H9 (cell line): ENCODE measurements at regions not wholly inside any gene's neighbourhood (a gene's known extent, or its start where the extent isn't known, plus 50 kb on each side); places are given as distances from the start of the nearest gene placed in this dataset.

Experiments used
- DNase-seq: peaks from one replicate; pipeline ENCODE4 v3.0.0-alpha.2; 2017
- H2AFZ ChIP-seq: one replicate; pipeline ENCODE4 v1.6.1; 2013; ENCODE audit warnings: mild to moderate bottlenecking, low read length, control low read depth, moderate library complexity
- H2AK5ac ChIP-seq: 2 replicates; pipeline ENCODE4 v1.6.1; 2013; ENCODE audit warnings: low read length, control low read depth, mixed read lengths; ENCODE audit not compliant: insufficient read length
- H2BK120ac ChIP-seq: one replicate; pipeline ENCODE4 v1.6.1; 2013; ENCODE audit warnings: low read depth, mild to moderate bottlenecking, low read length, control low read depth, inconsistent platforms; ENCODE audit not compliant: poor library complexity, severe bottlenecking
- H2BK12ac ChIP-seq: 2 replicates; pipeline ENCODE4 v1.6.1; 2013; ENCODE audit warnings: low read length, control low read depth, mixed read lengths, low read depth; ENCODE audit not compliant: insufficient read length
- H2BK15ac ChIP-seq: 2 replicates; pipeline ENCODE4 v1.6.1; 2013; ENCODE audit warnings: low read depth, low read length, control low read depth
- H2BK20ac ChIP-seq: one replicate; pipeline ENCODE4 v1.6.1; 2013; ENCODE audit warnings: low read depth, mild to moderate bottlenecking, low read length, control low read depth, inconsistent platforms; ENCODE audit not compliant: poor library complexity, severe bottlenecking
- H2BK5ac ChIP-seq: 2 replicates; pipeline ENCODE4 v1.6.1; 2013; ENCODE audit warnings: low read length, control low read depth, mixed read lengths; ENCODE audit not compliant: insufficient read length
- H3K14ac ChIP-seq: 2 replicates; pipeline ENCODE4 v1.6.1; 2013; ENCODE audit warnings: low read length, control low read depth; ENCODE audit not compliant: insufficient read depth
- H3K18ac ChIP-seq: 2 replicates; pipeline ENCODE4 v1.6.1; 2013; ENCODE audit warnings: low read depth, mild to moderate bottlenecking, mixed read lengths, low read length, control low read depth; ENCODE audit not compliant: insufficient read length
- H3K23ac ChIP-seq: 2 replicates; pipeline ENCODE4 v1.6.1; 2013; ENCODE audit warnings: low read length, control low read depth, mixed read lengths, low read depth; ENCODE audit not compliant: insufficient read length
- H3K23me2 ChIP-seq: 2 replicates; pipeline ENCODE4 v1.6.1; 2013; ENCODE audit warnings: low read depth, mild to moderate bottlenecking, mixed read lengths, low read length, control low read depth; ENCODE audit not compliant: insufficient read length, poor library complexity, severe bottlenecking
- H3K27ac ChIP-seq: 2 replicates; pipeline ENCODE4 v1.5.1; 2013; ENCODE audit warnings: low read length, control low read depth, mixed read lengths, low read depth; ENCODE audit not compliant: insufficient read length
- H3K27me3 ChIP-seq: 2 replicates; pipeline ENCODE4 v1.6.1; 2013; ENCODE audit warnings: low read length, control low read depth, inconsistent platforms; ENCODE audit not compliant: insufficient read depth
- H3K4ac ChIP-seq: 2 replicates; pipeline ENCODE4 v1.6.1; 2013; ENCODE audit warnings: low read depth, mild to moderate bottlenecking, control low read depth, inconsistent platforms, low read length, moderate library complexity
- H3K4me1 ChIP-seq: 2 replicates; pipeline ENCODE4 v1.6.1; 2013; ENCODE audit warnings: low read length, control low read depth, inconsistent platforms; ENCODE audit not compliant: insufficient read depth
- H3K4me2 ChIP-seq: 2 replicates; pipeline ENCODE4 v1.6.1; 2013; ENCODE audit warnings: low read length, control low read depth, mixed read lengths; ENCODE audit not compliant: insufficient read length, insufficient read depth
- H3K56ac ChIP-seq: 2 replicates; pipeline ENCODE4 v1.6.1; 2013; ENCODE audit warnings: low read depth, mild to moderate bottlenecking, mixed read lengths, low read length, control low read depth; ENCODE audit not compliant: insufficient read length
- H3K79me1 ChIP-seq: 2 replicates; pipeline ENCODE4 v1.6.1; 2013; ENCODE audit warnings: low read depth, mild to moderate bottlenecking, moderate library complexity, low read length, control low read depth, inconsistent platforms; ENCODE audit not compliant: insufficient read depth, poor library complexity, severe bottlenecking
- H3K79me2 ChIP-seq: 2 replicates; pipeline ENCODE4 v1.6.1; 2013; ENCODE audit warnings: low read length, control low read depth, inconsistent platforms; ENCODE audit not compliant: insufficient read depth
- H3K9ac ChIP-seq: 2 replicates; pipeline ENCODE4 v1.6.1; 2013; ENCODE audit warnings: low read length, control low read depth, mixed read lengths; ENCODE audit not compliant: insufficient read length; ENCODE audit errors: extremely low read depth
- H3K9me3 ChIP-seq: one replicate; pipeline ENCODE4 v1.6.1; 2013; ENCODE audit warnings: low read depth, low read length, inconsistent platforms; ENCODE audit not compliant: control insufficient read depth
- H3T11ph ChIP-seq: one replicate; pipeline ENCODE4 v1.6.1; 2013; ENCODE audit warnings: mild to moderate bottlenecking, low read length, control low read depth, inconsistent platforms
- H4K20me1 ChIP-seq: one replicate; pipeline ENCODE4 v1.6.1; 2013; ENCODE audit not compliant: control insufficient read depth, insufficient read length, insufficient read depth
- H4K5ac ChIP-seq: 2 replicates; pipeline ENCODE4 v1.6.1; 2013; ENCODE audit warnings: low read depth, mild to moderate bottlenecking, mixed read lengths, low read length, control low read depth; ENCODE audit not compliant: insufficient read length
- H4K8ac ChIP-seq: replicated peaks from 2 replicates; pipeline ENCODE4 v1.6.1; 2013; ENCODE audit warnings: low read length, control low read depth, mixed read lengths, low read depth; ENCODE audit not compliant: insufficient read length
- H4K91ac ChIP-seq: 2 replicates; pipeline ENCODE4 v1.6.1; 2013; ENCODE audit warnings: low read depth, mild to moderate bottlenecking, moderate library complexity, mixed read lengths, low read length, control low read depth; ENCODE audit not compliant: insufficient read length
- H3K27ac Mint-ChIP-seq, 3 experiments: 2 replicates in 2 of 3; 3 replicates in 1 of 3; pipeline ENCODE4 v1.8.0; 2020 to 2021; ENCODE audit warnings: mixed read lengths in 3 of 3, mild to moderate bottlenecking in 1 of 3, moderate library complexity in 1 of 3
- H3K27me3 Mint-ChIP-seq: 2 replicates; pipeline ENCODE4 v1.8.0; 2021; ENCODE audit warnings: low read depth, mild to moderate bottlenecking, moderate library complexity, mixed read lengths
- H3K36me3 Mint-ChIP-seq, 3 experiments: 2 replicates in 2 of 3; 3 replicates in 1 of 3; pipeline ENCODE4 v1.8.0; 2020 to 2021; ENCODE audit warnings: low read depth in 3 of 3, mixed read lengths in 3 of 3; ENCODE audit not compliant: insufficient read depth in 1 of 3
- H3K4me1 Mint-ChIP-seq, 2 experiments: 2 replicates each; pipeline ENCODE4 v1.8.0; 2020; ENCODE audit warnings: mixed read lengths in 2 of 2
- H3K4me3 Mint-ChIP-seq, 2 experiments: 2 replicates in 1 of 2; 3 replicates in 1 of 2; pipeline ENCODE4 v1.8.0; 2020 to 2021; ENCODE audit warnings: mild to moderate bottlenecking in 2 of 2, mixed read lengths in 2 of 2, moderate library complexity in 1 of 2
- H3K9me3 Mint-ChIP-seq, 2 experiments: 2 replicates in 1 of 2; 3 replicates in 1 of 2; pipeline ENCODE4 v1.8.0; 2020; ENCODE audit warnings: mild to moderate bottlenecking in 2 of 2, mixed read lengths in 2 of 2, moderate library complexity in 1 of 2
- CTCF ChIP-seq: fragments of 200-600 bp; sonication (generic); conservative IDR thresholded peaks from 3 replicates; pipeline ENCODE4 v1.8.0; 2021; ENCODE audit warnings: antibody characterized with exemption, mild to moderate bottlenecking
- WGBS: extraction: QIAGEN DNeasy Blood & Tissue Kit; methylation state at CpG from one replicate; pipeline ENCODE4 v1.1.7; 2013; ENCODE audit warnings: missing lambda C conversion rate, low lambda C conversion rate, mixed read lengths; ENCODE audit not compliant: insufficient read length; ENCODE audit errors: extremely low coverage; 5-methylcytosine and 5-hydroxymethylcytosine counted together

- Mint-ChIP-seq H3K4me1 (no peaks in the 10 kb centered on the region), H3K27ac (no peak overlapping the region), H3K4me3 (no peak overlapping the region), H3K9me3 (peaks cover 7 to 9% of the 10 kb centered on the region in 2 experiments; a peak in 3 of 5 replicates), H3K36me3 (peaks cover 0 to 9% (median 0%) of the 10 kb centered on the region in 3 experiments; a peak in 3 of 7 replicates), H3K27me3 (no peaks in the 10 kb centered on the region; the same call in 1 of the 2 replicates)
- H3K27ac ChIP-seq: no peak overlapping the region
- no peaks in the 10 kb centered on the region for H3K9me3 ChIP-seq
- no peak overlapping the region for H2BK15ac ChIP-seq
- no peak for DNase-seq
- H3K9ac ChIP-seq: no peak overlapping the region
- TF ChIP-seq CTCF: no peak
- H2BK12ac ChIP-seq: no peak overlapping the region
- H2AK5ac ChIP-seq: no peak overlapping the region
- no peaks in the 10 kb centered on the region for H3K23me2 ChIP-seq
- no peak overlapping the region for H2BK120ac ChIP-seq
- no peak overlapping the region for H3K23ac ChIP-seq
- H3K18ac ChIP-seq: no peak overlapping the region
- H4K20me1 ChIP-seq: no peaks in the 10 kb centered on the region
- WGBS: no CpG with 5 or more reads among the region's 1 CpG
- no peak overlapping the region for H2BK20ac ChIP-seq
- no peak overlapping the region for H2AFZ ChIP-seq
- H3K79me2 ChIP-seq: no peaks in the 10 kb centered on the region
- H3T11ph ChIP-seq: no peak overlapping the region
- no peaks in the 10 kb centered on the region for H3K4me1 ChIP-seq
- H3K4me2 ChIP-seq: no peak overlapping the region
- no peak overlapping the region for H4K8ac ChIP-seq
- no peak overlapping the region for H4K5ac ChIP-seq
- no peak overlapping the region for H3K14ac ChIP-seq
- H4K91ac ChIP-seq: no peak overlapping the region
- no peaks in the 10 kb centered on the region for H3K79me1 ChIP-seq
- H2BK5ac ChIP-seq: no peak overlapping the region
- no peak overlapping the region for H3K56ac ChIP-seq
- no peaks in the 10 kb centered on the region for H3K27me3 ChIP-seq
- H3K4ac ChIP-seq: no peak overlapping the region
Measured at GRCh38 chr7:110336423-110336822, 754.5 kb upstream of the LRRN3 start.
